NOMO-1 (cell line): ENCODE measurements at regions not wholly inside any gene's neighbourhood (a gene's known extent, or its start where the extent isn't known, plus 50 kb on each side); places are given as distances from the start of the nearest gene placed in this dataset.

ENCODE experiments used
- DNase-seq, 2 experiments: peaks; one replicate each; lab custom pipeline; 2025; ENCODE audit not compliant: unreplicated experiment in 2 of 2; lab: John Stamatoyannopoulos, UW

GRCh38 chr11:45449036-45449601, 163.0 kb upstream of the SYT13 start:
- no peak for DNase-seq

GRCh38 chr11:45448561-45448960, 162.4 kb upstream of the SYT13 start:
- no peak for DNase-seq

DNA sequence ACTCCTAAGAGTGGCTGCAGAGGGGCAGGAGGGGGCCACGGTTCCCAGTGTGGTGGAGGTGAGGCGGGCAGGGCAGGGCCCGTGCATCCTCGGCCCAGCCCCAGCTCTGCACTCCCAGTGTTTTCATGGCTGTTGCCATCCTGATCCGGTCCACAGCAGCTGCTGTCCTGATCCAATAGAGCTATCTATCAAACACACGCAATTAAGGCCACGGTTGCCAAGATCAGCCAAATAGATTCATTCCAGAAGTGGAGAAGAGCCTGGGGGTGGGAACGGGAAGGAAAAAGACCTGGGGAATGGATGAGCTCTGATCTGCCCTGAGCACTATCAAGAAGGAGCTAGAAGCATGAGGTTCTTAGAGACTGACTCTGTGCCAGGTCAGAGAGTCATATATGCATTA, 160.9 kb upstream of the SYT13 start:
- no peak for DNase-seq

DNA sequence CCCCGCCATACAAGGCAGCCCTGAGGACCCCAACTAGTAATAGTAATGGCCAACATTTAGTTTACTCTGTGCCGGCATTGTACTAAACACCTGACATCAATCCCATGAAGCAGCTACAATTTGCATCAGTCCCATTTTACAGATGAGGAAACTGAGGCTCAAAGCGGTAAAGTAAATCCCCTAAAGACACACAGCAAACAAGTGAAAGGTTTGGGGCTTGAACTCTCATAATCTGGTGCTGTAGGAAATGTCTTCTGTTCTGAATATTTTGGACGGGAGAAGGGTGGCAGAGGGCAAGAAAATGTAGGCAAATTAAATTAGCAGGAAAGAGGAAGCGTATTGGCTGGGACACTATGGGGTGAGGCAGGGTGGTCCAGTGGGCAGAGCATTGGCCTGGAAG, 160.3 kb upstream of the SYT13 start:
- no peak for DNase-seq

DNA sequence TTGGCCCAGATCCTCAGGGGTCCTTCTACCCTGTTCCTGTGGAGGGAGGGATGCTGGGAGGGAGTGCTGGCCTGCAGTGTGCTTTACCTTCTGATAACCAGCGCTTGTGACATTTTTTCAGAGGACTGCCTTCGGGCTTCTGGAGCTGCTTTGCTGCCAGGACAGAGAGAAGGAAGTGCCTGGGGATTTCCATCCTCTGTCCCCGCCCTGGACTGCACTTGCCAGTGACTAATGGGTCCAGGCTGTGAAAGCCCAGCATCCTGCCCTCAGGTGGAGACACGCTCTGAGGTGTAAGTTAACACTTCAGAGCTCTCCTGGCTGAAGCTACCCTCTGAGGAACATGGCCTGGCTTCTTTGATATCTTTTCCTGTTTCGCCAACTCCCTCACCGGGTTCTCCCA, 158.7 kb upstream of the SYT13 start:
- no peak for DNase-seq

DNA sequence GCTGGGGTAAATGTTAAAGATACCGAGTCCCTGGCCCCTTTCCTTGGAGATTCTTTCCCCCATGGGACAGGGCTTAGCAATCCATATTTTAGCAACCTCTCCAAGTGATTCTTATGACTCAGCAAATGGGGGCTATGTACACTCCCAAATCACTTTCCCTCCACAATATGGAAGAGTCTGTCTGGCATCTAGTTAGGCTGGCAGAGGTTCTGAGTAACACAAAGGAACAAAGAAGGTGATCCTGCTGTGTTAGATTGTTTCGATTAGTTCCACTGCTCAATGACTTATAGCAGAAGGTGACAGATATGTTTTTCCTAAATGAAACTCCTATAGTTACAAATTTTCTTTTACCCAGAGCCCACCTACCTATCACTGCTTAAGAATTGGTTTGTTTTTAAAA, 154.0 kb upstream of the SYT13 start:
- DNase-seq = no peak

DNA sequence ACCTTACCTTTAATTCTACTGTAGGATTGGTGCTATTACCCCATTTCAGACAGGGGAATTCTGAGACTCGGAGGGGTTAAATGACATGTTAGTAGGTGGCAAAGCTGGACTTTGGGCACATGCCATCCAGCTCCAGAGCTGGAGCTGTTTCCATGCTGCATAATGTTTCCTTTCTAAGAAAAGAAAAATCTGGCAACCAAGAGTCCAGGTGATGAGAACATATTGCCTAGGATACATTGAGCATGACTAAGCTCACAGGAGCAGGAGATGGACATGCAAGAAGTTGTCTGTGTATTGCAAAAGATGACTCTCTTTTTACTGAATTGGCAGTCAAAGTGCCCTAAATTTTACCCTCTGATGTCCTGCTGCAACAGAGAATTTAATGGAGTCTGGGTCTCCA, 150.8 kb upstream of the SYT13 start:
- DNase-seq = no peak

DNA sequence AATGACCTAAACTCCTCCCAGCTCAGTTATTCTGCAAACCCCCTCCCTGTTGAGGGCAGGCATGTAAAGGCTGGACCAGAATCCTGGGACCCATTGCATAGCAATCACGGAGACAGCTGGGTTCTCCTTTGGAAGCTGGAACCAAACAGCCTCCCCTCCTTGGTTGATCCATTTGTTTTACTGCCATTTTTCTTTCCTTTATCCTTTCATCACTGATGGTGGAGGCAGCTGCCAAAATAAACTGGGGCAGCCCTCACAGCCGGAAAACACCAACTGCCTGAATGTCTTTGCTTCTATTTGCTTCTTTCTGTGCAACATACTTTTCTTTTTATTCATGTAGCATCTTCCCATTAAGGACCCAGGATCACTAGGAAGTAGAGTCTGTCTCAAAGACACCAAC, 150.0 kb upstream of the SYT13 start:
- DNase-seq = no peak

DNA sequence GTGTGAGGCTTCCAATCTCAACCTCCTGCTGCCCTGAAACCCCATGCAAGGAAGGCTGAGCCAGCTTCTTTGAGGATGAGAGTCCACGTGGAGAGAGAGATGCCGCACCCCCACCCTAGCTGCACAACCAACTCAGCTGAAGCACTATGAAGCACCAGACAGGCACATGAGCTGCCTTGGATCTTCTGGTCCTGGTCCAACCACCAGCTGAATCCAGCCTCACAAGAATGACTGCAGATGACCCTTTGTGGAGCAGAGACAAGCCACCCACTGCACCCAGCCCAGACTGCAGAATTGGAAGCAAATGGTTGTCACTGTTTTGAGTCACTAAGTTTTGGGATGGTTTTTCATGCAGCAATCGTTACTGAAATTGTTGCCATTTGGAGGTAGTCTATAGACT, 149.6 kb upstream of the SYT13 start:
- DNase-seq = no peak

- DNase-seq = no peak
Measured at GRCh38 chr11:45432910-45433309, 146.8 kb upstream of the SYT13 start.

DNA sequence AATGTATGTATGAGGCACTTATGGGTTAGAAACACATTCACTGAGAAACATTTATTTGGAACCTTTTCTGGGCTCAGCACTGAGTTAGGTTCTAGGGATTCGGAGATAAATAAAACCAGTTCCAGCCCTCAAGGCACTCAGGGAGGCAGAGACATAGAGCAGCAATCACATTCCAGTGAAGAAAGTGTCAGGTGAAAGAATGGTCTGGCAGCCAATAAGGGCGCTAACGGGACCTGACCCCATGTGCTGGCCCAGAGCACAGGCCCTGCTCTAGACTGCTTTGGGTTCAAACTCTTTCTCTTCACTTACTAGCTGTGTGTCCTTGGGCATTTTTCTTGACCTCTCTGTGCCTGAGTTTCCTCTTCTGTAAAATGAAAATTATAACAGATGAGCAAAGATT, 146.0 kb upstream of the SYT13 start:
- DNase-seq = no peak

DNA sequence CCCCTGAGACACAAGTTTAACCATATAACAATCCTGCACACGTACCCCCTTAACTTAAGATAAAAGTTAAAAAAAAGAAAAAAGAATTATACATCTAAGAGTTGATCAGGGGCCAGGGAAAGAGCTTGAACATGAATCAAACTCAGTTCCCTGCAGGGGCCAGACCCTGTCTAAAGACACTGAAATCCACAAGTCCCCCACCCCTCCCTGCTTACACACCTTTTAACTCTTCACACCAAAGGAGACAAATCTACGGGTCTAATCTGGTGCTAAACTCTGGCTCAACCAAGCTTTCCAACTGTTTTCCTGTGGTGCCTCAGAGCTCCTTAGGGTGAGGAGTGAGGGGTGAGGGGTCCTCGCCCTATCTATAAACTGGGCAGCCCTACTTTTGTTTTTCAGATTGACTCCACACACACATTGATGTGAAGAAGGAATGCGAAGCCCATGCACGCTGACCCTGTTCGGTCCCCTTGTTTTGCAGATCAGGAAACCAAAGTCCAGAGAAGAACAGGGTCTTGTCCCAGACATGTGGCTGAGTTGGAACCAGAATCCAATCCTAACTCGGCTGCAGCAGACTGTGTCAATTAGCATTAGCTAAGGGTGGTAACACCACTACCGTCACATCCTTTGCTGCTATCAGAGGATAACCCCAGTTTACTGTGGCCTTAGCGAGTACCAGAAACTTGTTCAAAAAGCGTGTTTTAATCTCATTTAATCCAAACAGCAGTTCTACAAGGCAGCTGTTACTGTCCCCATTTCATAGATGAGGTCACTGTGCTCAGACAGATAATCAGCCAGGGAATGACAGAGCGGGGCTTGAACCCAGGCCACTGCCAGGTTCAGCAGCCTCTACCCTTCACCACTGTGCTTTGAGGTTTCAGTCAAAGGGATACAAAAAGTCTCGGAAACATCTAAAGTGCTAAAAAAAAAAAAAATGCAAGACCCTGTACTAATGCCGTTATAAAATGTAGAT, 145.2 kb upstream of the SYT13 start:
- no peak for DNase-seq

GRCh38 chr11:45430361-45430760, 144.2 kb upstream of the SYT13 start:
- no peak for DNase-seq

DNA sequence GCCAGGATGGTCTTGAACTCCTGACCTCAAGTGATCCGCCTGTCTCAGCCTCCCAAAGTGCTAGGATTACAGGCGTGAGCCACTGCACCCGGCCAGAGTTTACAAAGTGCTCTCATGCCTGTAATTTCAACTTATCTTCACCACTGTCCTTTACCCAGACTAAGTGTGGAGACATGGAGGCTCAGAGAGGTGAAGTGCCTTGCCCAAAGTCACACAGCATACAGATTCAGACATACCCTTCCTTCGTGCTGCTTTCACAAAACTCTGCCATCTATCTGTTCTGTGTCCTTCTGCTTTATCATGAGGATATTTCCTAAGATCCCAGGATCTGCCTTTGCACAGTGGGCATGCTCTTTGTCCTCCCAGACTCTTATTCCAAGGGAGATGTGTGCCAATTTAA, 143.6 kb upstream of the SYT13 start:
- no peak for DNase-seq

DNA sequence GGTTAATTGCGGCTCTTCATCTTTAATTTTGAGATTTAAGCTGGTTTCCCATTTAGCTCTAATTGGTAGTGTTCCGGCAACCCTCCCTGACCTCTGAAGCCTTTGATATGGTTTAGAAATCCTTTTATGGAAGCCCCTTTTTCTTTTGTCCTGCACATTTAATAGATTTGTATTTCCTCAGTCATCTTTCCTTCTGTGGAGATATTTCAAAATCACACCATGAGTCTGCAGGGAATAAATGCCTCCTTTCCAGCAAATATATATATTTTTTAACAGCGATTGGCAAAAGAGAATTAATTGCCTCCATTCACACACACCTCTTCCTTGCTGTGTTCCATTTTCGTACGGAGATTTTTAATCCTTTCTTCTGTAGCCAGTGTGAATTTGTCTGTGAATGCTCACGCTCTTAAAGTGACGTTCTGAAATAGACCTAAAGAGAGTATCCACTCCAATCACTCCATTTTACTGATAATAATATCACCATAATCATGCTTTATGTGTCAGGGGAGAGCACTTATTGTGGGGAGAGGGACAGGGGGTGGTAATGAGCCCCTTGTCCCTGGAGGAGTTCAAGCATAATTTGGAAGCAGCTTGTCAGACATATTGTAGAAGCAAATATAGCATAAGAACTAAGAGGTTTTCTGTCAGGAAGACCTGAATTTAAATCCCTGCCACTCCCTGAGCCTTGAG, 142.5 kb upstream of the SYT13 start:
- DNase-seq = no peak

GRCh38 chr11:45428116-45428515, 142.0 kb upstream of the SYT13 start:
- DNase-seq = no peak

DNA sequence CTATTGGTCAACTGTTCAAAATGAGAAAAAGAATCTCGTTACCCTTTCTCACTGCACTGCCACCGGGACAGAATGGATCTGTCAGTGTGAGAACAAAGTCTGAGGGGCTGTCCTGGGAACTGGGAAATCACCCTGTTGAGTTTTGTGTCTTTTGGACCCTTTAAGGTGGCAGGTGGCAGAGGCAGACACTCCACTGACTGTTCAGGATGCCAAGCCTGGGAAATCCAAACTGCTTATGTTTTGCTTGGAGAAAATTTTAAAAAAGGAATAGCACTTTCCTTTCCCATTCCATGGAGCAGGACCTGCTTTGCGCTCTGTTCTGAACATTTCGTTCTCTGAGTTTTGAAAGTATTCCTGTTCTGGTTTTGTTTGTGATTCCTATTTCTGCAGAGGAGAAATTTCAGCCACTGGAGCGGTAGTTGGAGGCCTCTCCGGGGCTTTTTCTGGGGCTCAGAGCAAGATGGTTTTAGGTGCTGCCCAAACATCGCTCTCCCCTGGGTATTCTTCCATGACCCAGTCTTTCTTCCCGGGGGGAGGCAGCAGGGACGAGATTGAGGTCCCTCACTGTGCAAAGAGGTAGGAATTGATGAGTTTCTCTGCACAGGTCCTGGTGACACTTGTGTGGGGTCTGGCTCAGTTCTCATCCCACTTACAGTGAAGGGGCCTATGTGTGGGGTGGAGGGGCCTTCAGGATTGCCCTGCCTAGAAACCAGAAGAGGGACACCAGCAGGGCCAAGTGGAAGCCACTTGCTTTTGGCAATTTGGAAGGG, 138.5 kb upstream of the SYT13 start:
- DNase-seq = no peak

GRCh38 chr11:45423475-45424120, 137.5 kb upstream of the SYT13 start:
- DNase-seq = no peak

- no peak for DNase-seq
Measured at GRCh38 chr11:45423036-45423435, 136.9 kb upstream of the SYT13 start.

DNA sequence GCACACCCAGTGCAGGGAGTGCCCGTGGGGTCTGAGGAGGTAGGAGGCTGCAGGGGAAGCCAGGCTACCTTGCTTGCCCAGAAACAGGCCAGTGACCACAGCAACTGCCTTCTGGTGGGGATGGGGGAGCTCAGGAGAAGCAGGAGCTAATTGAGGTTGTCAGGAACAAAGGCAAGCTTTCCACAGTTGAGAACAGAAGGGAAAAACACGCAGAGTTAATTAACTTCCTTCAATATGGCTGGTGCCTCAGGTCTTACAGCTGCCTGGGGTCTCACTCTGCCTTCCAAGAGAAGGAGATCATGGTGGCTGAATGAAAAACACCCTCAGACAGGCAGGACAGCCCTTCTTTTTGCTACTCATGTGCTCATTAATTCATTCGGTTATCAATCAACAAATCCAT, 127.9 kb upstream of the SYT13 start:
- DNase-seq = no peak
